ENCODE measurements at regions not wholly inside any gene's neighbourhood (a gene's known extent, or its start where the extent isn't known, plus 50 kb on each side); places are given as distances from the start of the nearest gene placed in this dataset.
"Not testable (repeated sequence)": the region's sequence is repeated elsewhere in the genome, so short reads cannot be mapped to it uniquely, and the experiment has no call there.

DNA sequence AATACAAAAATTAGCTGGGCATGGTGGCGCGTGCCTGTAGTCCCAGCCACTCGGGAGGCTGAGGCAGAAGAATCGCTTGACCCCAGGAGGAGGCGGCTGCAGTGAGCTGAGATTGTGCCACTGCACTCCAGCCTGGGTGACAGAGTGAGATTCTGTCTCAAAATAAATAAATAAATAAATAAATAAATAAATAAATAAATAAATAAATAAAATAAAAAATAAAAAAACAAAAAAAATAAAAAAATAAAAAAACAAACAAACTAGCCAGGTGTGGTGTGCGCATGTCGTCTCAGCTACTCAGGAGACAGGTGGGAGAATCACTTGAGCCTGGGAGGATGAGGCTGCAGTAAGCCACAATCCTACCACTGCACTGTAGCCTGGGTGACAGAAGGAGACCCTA lies 175.4 kb downstream of the C9orf152 start:
- H3K27ac ChIP-seq (ENCODE audit: insufficient read depth, low read depth, low read length); dilution Hi-C loops (cut with MboI; ENCODE audit: extremely low pct_ligation_motif_present, low sequenced_read_pairs); H3K27me3 ChIP-seq (ENCODE audit: control insufficient read depth in 2 of 2, insufficient read depth in 2 of 2, low read length in 2 of 2); H3K79me2 ChIP-seq (ENCODE audit: control insufficient read depth, insufficient read depth, low read length); H3K9me3 ChIP-seq (replicated peaks; ENCODE audit: control insufficient read depth, insufficient read depth, low read length); H2AFZ ChIP-seq (ENCODE audit: low read depth, low read length); DNase-seq (ENCODE audit: low read depth, low spot score); BruUV-seq (replicated peaks); H3K9me1 ChIP-seq (replicated peaks; ENCODE audit: control insufficient read depth, extremely low read depth, insufficient read depth, low read length); intact Hi-C loops (cut with micrococcal nuclease); H3K4me3 ChIP-seq (replicated peaks in 1 of 3; ENCODE audit: insufficient read depth in 1 of 3, low read depth in 1 of 3, low read length in 3 of 3); H3K36me3 ChIP-seq (ENCODE audit: control insufficient read depth in 2 of 2, extremely low read depth in 1 of 2, insufficient read depth in 2 of 2, low read length in 2 of 2); H4K20me1 ChIP-seq (replicated peaks; ENCODE audit: control insufficient read depth, extremely low read depth, insufficient read depth, low read length); H3K4me2 ChIP-seq (ENCODE audit: insufficient read depth, low read length); FAIRE-seq: not testable (repeated sequence)
- POLR2A ChIA-PET, result interaction anchor here (0.6 to 1.2 kb wide), 4 partner anchors 20 to 125 kb away, joined by 3 to 4 read pairs (median 4); no protein-coding TSS in a partner anchor
- Histone ChIP-seq H3K4me1 (ENCODE audit: control insufficient read depth, extremely low read depth, insufficient read depth, low read length) (peaks cover 46% of the 10 kb centered on the region), H3K9ac (replicated peaks; ENCODE audit: extremely low read depth, insufficient read depth, low read length) (peak overlapping the region; percentile 49)
- CTCF ChIA-PET, result interaction anchor here (0.8 to 1.6 kb wide), 7 partner anchors 12 to 133 kb away, joined by 3 to 8 read pairs (median 4); no protein-coding TSS in a partner anchor

DNA sequence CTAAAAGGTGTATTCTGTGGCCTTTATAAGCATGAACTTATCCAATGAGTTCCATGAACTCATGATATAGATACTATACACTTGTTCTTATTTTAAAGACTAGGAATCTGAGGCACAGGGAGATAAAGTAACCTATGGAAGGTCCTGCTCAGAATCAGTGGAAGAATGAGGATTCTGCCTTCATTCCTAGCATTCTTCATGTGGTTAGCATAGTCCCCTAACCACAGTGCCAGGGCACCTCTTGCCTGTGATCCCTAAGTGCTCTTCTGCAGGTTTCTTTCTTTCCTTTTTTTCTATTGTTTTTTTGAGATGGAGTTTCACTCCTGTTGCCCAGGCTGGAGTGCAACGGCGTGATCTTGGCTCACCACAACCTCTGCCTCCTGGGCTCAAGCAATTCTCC lies 174.1 kb downstream of the C9orf152 start:
- H4K20me1 ChIP-seq (replicated peaks; ENCODE audit: control insufficient read depth, extremely low read depth, insufficient read depth, low read length), result no peaks in the 10 kb centered on the region
- CTCF ChIA-PET, result no interaction called here
- no peaks in the 10 kb centered on the region for H3K36me3 ChIP-seq (ENCODE audit: control insufficient read depth in 2 of 2, extremely low read depth in 1 of 2, insufficient read depth in 2 of 2, low read length in 2 of 2)
- dilution Hi-C loops (cut with MboI; ENCODE audit: extremely low pct_ligation_motif_present, low sequenced_read_pairs) (no loop called here), intact Hi-C loops (cut with micrococcal nuclease) (no loop called here)
- FAIRE-seq (no peak), DNase-seq (ENCODE audit: low read depth, low spot score) (no peak)
- POLR2A ChIA-PET, result no interaction called here
- no peak overlapping the region for H3K4me3 ChIP-seq (replicated peaks in 1 of 3; ENCODE audit: insufficient read depth in 1 of 3, low read depth in 1 of 3, low read length in 3 of 3)
- no peak overlapping the region for H3K27ac ChIP-seq (ENCODE audit: insufficient read depth, low read depth, low read length)
- H3K9me1 ChIP-seq (replicated peaks; ENCODE audit: control insufficient read depth, extremely low read depth, insufficient read depth, low read length), result no peaks in the 10 kb centered on the region
- H3K27me3 ChIP-seq (ENCODE audit: control insufficient read depth in 2 of 2, insufficient read depth in 2 of 2, low read length in 2 of 2), result no peaks in the 10 kb centered on the region
- no peaks in the 10 kb centered on the region for H3K9me3 ChIP-seq (replicated peaks; ENCODE audit: control insufficient read depth, insufficient read depth, low read length)
- H3K4me1 ChIP-seq (ENCODE audit: control insufficient read depth, extremely low read depth, insufficient read depth, low read length), result peaks cover 35% of the 10 kb centered on the region
- no peak overlapping the region for H3K4me2 ChIP-seq (ENCODE audit: insufficient read depth, low read length)
- BruUV-seq (replicated peaks), result no TSS peak
- H3K9ac ChIP-seq (replicated peaks; ENCODE audit: extremely low read depth, insufficient read depth, low read length), result no peak overlapping the region
- H2AFZ ChIP-seq (ENCODE audit: low read depth, low read length), result no peak overlapping the region
- no peaks in the 10 kb centered on the region for H3K79me2 ChIP-seq (ENCODE audit: control insufficient read depth, insufficient read depth, low read length)
- no peak for TF ChIP-seq MYC (IDR thresholded peaks at IDR 0.05; ENCODE audit: low read depth, low read length)
- no peak for TF ChIP-seq POLR2AphosphoS5 (IDR thresholded peaks at IDR 0.05; ENCODE audit: insufficient read depth, low read depth, low read length)
- TF ChIP-seq EZH2 (IDR thresholded peaks at IDR 0.05; ENCODE audit: borderline replicate concordance, low read depth, low read length, severe bottlenecking), result no peak
- no peak for TF ChIP-seq GATA2 (IDR thresholded peaks at IDR 0.05; ENCODE audit: insufficient read depth, insufficient read length, low read depth, low read length)
- TF ChIP-seq, protein P1, sequence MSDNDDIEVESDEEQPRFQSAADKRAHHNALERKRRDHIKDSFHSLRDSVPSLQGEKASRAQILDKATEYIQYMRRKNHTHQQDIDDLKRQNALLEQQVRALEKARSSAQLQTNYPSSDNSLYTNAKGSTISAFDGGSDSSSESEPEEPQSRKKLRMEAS (IDR thresholded peaks at IDR 0.05; ENCODE audit: insufficient read depth, insufficient read length), result no peak
- TF ChIP-seq FOS (IDR thresholded peaks at IDR 0.05; ENCODE audit: borderline replicate concordance, insufficient read depth, low read length), result no peak
- TF ChIP-seq POLR2A (IDR thresholded peaks at IDR 0.05; ENCODE audit: low read depth, low read length), result no peak
- TF ChIP-seq JUN (IDR thresholded peaks at IDR 0.05; ENCODE audit: borderline replicate concordance, insufficient read depth, insufficient read length, low read depth), result no peak
- TF ChIP-seq, protein P2, sequence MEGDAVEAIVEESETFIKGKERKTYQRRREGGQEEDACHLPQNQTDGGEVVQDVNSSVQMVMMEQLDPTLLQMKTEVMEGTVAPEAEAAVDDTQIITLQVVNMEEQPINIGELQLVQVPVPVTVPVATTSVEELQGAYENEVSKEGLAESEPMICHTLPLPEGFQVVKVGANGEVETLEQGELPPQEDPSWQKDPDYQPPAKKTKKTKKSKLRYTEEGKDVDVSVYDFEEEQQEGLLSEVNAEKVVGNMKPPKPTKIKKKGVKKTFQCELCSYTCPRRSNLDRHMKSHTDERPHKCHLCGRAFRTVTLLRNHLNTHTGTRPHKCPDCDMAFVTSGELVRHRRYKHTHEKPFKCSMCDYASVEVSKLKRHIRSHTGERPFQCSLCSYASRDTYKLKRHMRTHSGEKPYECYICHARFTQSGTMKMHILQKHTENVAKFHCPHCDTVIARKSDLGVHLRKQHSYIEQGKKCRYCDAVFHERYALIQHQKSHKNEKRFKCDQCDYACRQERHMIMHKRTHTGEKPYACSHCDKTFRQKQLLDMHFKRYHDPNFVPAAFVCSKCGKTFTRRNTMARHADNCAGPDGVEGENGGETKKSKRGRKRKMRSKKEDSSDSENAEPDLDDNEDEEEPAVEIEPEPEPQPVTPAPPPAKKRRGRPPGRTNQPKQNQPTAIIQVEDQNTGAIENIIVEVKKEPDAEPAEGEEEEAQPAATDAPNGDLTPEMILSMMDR (IDR thresholded peaks at IDR 0.05; ENCODE audit: extremely low read depth in 1 of 2, insufficient read depth in 1 of 2, low read depth in 1 of 2, low read length in 2 of 2), result no peak

Data from endothelial cell of umbilical vein (primary cell).